ENCODE measurements at regions not wholly inside any gene's neighbourhood (a gene's known extent, or its start where the extent isn't known, plus 50 kb on each side); places are given as distances from the start of the nearest gene placed in this dataset.

DNA sequence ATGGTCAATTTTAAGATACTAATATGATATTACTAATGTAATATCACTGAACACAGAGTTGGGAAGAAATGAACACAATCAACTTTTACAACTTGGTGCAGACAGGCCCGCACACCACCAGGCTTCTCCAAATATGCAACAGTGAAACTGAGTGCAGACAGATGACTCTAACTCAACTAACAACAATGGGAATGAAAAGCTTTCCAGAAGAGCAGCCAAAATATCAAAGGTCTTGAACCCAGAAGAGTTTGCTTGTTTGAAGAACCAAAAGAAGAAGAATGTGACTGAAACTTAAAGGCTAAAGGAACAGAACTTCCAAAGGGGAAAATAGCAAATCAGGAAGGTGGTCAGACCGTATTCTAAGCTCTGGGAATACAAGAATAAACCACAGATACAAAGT, 89.8 kb upstream of the COL11A1 start:
- H3K36me3 ChIP-seq (ENCODE audit: insufficient read depth, low read length): no peaks in the 10 kb centered on the region
- no peak overlapping the region for H3K27ac ChIP-seq (ENCODE audit: low read length)
- no peak for DNase-seq
- H3K9me2 ChIP-seq (replicated peaks; ENCODE audit: insufficient read depth, low read length): no peaks in the 10 kb centered on the region
- no peaks in the 10 kb centered on the region for H3K4me1 ChIP-seq (ENCODE audit: low read length)
- no peak overlapping the region for H3K4me3 ChIP-seq (ENCODE audit: low read length)
- no peaks in the 10 kb centered on the region for H3K79me2 ChIP-seq (ENCODE audit: low read length)
- H3K4me2 ChIP-seq (ENCODE audit: low read depth, low read length, poor library complexity, severe bottlenecking): no peak overlapping the region
- no peaks in the 10 kb centered on the region for H4K20me1 ChIP-seq (ENCODE audit: insufficient read depth, low read depth, low read length)
- no peak overlapping the region for H3K9ac ChIP-seq (ENCODE audit: low read length)
- H2AFZ ChIP-seq (ENCODE audit: low read length): no peak overlapping the region
- no peaks in the 10 kb centered on the region for H3K27me3 ChIP-seq (ENCODE audit: low read length)
- H3K9me3 ChIP-seq (ENCODE audit: low read length): peaks cover 3% of the 10 kb centered on the region; the same call in 1 of the 2 replicates

GRCh38 chr1:103197216-103197615, 88.9 kb upstream of the COL11A1 start:
- Histone ChIP-seq H3K9me2 (replicated peaks; ENCODE audit: insufficient read depth, low read length) (no peaks in the 10 kb centered on the region), H4K20me1 (ENCODE audit: insufficient read depth, low read depth, low read length) (no peaks in the 10 kb centered on the region), H3K9ac (ENCODE audit: low read length) (no peak overlapping the region), H3K36me3 (ENCODE audit: insufficient read depth, low read length) (no peaks in the 10 kb centered on the region), H3K4me2 (ENCODE audit: low read depth, low read length, poor library complexity, severe bottlenecking) (no peak overlapping the region), H3K79me2 (ENCODE audit: low read length) (no peaks in the 10 kb centered on the region), H3K4me1 (ENCODE audit: low read length) (no peaks in the 10 kb centered on the region), H3K27me3 (ENCODE audit: low read length) (no peaks in the 10 kb centered on the region), H3K4me3 (ENCODE audit: low read length) (no peak overlapping the region), H3K9me3 (ENCODE audit: low read length) (peaks cover 3% of the 10 kb centered on the region; the same call in 1 of the 2 replicates), H2AFZ (ENCODE audit: low read length) (no peak overlapping the region), H3K27ac (ENCODE audit: low read length) (no peak overlapping the region)
- DNase-seq: no peak

GRCh38 chr1:103194984-103195383, 86.7 kb upstream of the COL11A1 start:
- DNase-seq: no peak
- Histone ChIP-seq H3K9me3 (ENCODE audit: low read length) (peaks cover 3% of the 10 kb centered on the region; the same call in 1 of the 2 replicates), H3K4me1 (ENCODE audit: low read length) (no peaks in the 10 kb centered on the region), H4K20me1 (ENCODE audit: insufficient read depth, low read depth, low read length) (no peaks in the 10 kb centered on the region), H3K27ac (ENCODE audit: low read length) (no peak overlapping the region), H3K36me3 (ENCODE audit: insufficient read depth, low read length) (no peaks in the 10 kb centered on the region), H3K9ac (ENCODE audit: low read length) (no peak overlapping the region), H3K4me2 (ENCODE audit: low read depth, low read length, poor library complexity, severe bottlenecking) (no peak overlapping the region), H3K27me3 (ENCODE audit: low read length) (no peaks in the 10 kb centered on the region), H3K79me2 (ENCODE audit: low read length) (no peaks in the 10 kb centered on the region), H3K9me2 (replicated peaks; ENCODE audit: insufficient read depth, low read length) (no peaks in the 10 kb centered on the region), H2AFZ (ENCODE audit: low read length) (no peak overlapping the region), H3K4me3 (ENCODE audit: low read length) (no peak overlapping the region)

DNA sequence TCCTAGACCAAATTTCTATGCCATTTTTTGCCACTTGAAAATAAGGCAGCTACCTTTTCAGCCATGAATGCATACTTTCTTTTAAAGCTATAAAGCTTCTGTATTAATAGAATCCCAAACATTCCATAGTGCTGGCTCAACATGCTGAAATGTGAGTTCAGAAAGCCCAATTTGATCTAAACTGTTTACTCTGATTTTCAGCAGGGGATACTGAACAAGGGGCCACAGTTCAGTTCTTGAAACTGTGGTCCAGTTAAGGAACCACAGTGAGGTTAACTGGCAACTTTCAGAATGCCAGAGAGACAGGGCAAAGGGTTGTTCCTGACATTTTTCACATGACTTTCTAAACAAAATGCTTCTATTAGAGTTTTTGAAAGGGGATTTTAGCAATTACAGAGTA, 85.7 kb upstream of the COL11A1 start:
- Histone ChIP-seq H3K79me2 (ENCODE audit: low read length) (no peaks in the 10 kb centered on the region), H3K27me3 (ENCODE audit: low read length) (no peaks in the 10 kb centered on the region), H4K20me1 (ENCODE audit: insufficient read depth, low read depth, low read length) (no peaks in the 10 kb centered on the region), H3K9me3 (ENCODE audit: low read length) (0 out of 2 replicates have a peak, but pooled peaks cover 3% of the 10 kb centered on the region), H3K4me2 (ENCODE audit: low read depth, low read length, poor library complexity, severe bottlenecking) (no peak overlapping the region), H3K4me3 (ENCODE audit: low read length) (no peak overlapping the region), H3K9me2 (replicated peaks; ENCODE audit: insufficient read depth, low read length) (no peaks in the 10 kb centered on the region), H3K9ac (ENCODE audit: low read length) (no peak overlapping the region), H2AFZ (ENCODE audit: low read length) (no peak overlapping the region), H3K36me3 (ENCODE audit: insufficient read depth, low read length) (no peaks in the 10 kb centered on the region), H3K4me1 (ENCODE audit: low read length) (no peaks in the 10 kb centered on the region), H3K27ac (ENCODE audit: low read length) (no peak overlapping the region)
- no peak for DNase-seq

- no peaks in the 10 kb centered on the region for H3K27me3 ChIP-seq (ENCODE audit: low read length)
- H3K9ac ChIP-seq (ENCODE audit: low read length): no peak overlapping the region
- H2AFZ ChIP-seq (ENCODE audit: low read length): no peak overlapping the region
- H3K79me2 ChIP-seq (ENCODE audit: low read length): no peaks in the 10 kb centered on the region
- H3K27ac ChIP-seq (ENCODE audit: low read length): no peak overlapping the region
- no peaks in the 10 kb centered on the region for H3K9me2 ChIP-seq (replicated peaks; ENCODE audit: insufficient read depth, low read length)
- DNase-seq: no peak
- H3K4me1 ChIP-seq (ENCODE audit: low read length): no peaks in the 10 kb centered on the region
- H3K36me3 ChIP-seq (ENCODE audit: insufficient read depth, low read length): no peaks in the 10 kb centered on the region
- H3K4me3 ChIP-seq (ENCODE audit: low read length): no peak overlapping the region
- H4K20me1 ChIP-seq (ENCODE audit: insufficient read depth, low read depth, low read length): no peaks in the 10 kb centered on the region
- no peaks in the 10 kb centered on the region for H3K9me3 ChIP-seq (ENCODE audit: low read length)
- H3K4me2 ChIP-seq (ENCODE audit: low read depth, low read length, poor library complexity, severe bottlenecking): no peak overlapping the region
Observed at GRCh38 chr1:103191327-103191726, 83.0 kb upstream of the COL11A1 start.

GRCh38 chr1:103190766-103191165, 82.4 kb upstream of the COL11A1 start:
- Histone ChIP-seq H3K36me3 (ENCODE audit: insufficient read depth, low read length) (no peaks in the 10 kb centered on the region), H3K79me2 (ENCODE audit: low read length) (no peaks in the 10 kb centered on the region), H2AFZ (ENCODE audit: low read length) (no peak overlapping the region), H4K20me1 (ENCODE audit: insufficient read depth, low read depth, low read length) (no peaks in the 10 kb centered on the region), H3K27ac (ENCODE audit: low read length) (no peak overlapping the region), H3K27me3 (ENCODE audit: low read length) (no peaks in the 10 kb centered on the region), H3K4me1 (ENCODE audit: low read length) (no peaks in the 10 kb centered on the region), H3K9me2 (replicated peaks; ENCODE audit: insufficient read depth, low read length) (no peaks in the 10 kb centered on the region), H3K9me3 (ENCODE audit: low read length) (no peaks in the 10 kb centered on the region), H3K9ac (ENCODE audit: low read length) (no peak overlapping the region), H3K4me2 (ENCODE audit: low read depth, low read length, poor library complexity, severe bottlenecking) (no peak overlapping the region), H3K4me3 (ENCODE audit: low read length) (no peak overlapping the region)
- no peak for DNase-seq

DNA sequence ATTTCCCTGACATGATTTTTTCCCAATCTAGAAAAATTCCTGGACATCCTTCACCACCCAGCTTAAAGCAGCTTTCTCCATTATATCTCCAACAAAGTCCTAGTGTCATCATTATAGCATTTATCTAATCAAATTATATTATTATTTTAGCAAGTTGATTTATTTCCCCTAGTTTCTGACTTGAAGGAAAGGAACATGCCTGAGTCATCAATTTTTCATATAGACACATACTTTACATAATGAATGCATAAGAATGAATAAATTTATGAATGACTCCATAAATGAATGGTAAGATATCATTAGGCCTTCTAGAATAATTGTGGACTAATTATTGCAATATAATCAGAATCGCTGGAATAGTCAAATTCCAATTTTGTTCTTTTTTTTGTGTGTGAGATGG, 79.4 kb upstream of the COL11A1 start:
- no peaks in the 10 kb centered on the region for H3K27me3 ChIP-seq (ENCODE audit: low read length)
- H3K4me1 ChIP-seq (ENCODE audit: low read length): no peaks in the 10 kb centered on the region
- H3K79me2 ChIP-seq (ENCODE audit: low read length): no peaks in the 10 kb centered on the region
- no peaks in the 10 kb centered on the region for H4K20me1 ChIP-seq (ENCODE audit: insufficient read depth, low read depth, low read length)
- no peak overlapping the region for H3K27ac ChIP-seq (ENCODE audit: low read length)
- H3K4me3 ChIP-seq (ENCODE audit: low read length): no peak overlapping the region
- no peak for DNase-seq
- H3K36me3 ChIP-seq (ENCODE audit: insufficient read depth, low read length): no peaks in the 10 kb centered on the region
- H3K4me2 ChIP-seq (ENCODE audit: low read depth, low read length, poor library complexity, severe bottlenecking): no peak overlapping the region
- no peaks in the 10 kb centered on the region for H3K9me3 ChIP-seq (ENCODE audit: low read length)
- H2AFZ ChIP-seq (ENCODE audit: low read length): no peak overlapping the region
- no peak overlapping the region for H3K9ac ChIP-seq (ENCODE audit: low read length)
- no peaks in the 10 kb centered on the region for H3K9me2 ChIP-seq (replicated peaks; ENCODE audit: insufficient read depth, low read length)

- no peaks in the 10 kb centered on the region for H3K4me1 ChIP-seq (ENCODE audit: low read length)
- H3K4me2 ChIP-seq (ENCODE audit: low read depth, low read length, poor library complexity, severe bottlenecking): no peak overlapping the region
- DNase-seq: no peak
- no peaks in the 10 kb centered on the region for H3K9me2 ChIP-seq (replicated peaks; ENCODE audit: insufficient read depth, low read length)
- no peaks in the 10 kb centered on the region for H3K79me2 ChIP-seq (ENCODE audit: low read length)
- no peak overlapping the region for H3K27ac ChIP-seq (ENCODE audit: low read length)
- no peaks in the 10 kb centered on the region for H4K20me1 ChIP-seq (ENCODE audit: insufficient read depth, low read depth, low read length)
- no peaks in the 10 kb centered on the region for H3K27me3 ChIP-seq (ENCODE audit: low read length)
- H3K36me3 ChIP-seq (ENCODE audit: insufficient read depth, low read length): no peaks in the 10 kb centered on the region
- no peak overlapping the region for H3K4me3 ChIP-seq (ENCODE audit: low read length)
- H3K9me3 ChIP-seq (ENCODE audit: low read length): 0 out of 2 replicates have a peak, but pooled peaks cover 4% of the 10 kb centered on the region
- H3K9ac ChIP-seq (ENCODE audit: low read length): no peak overlapping the region
- H2AFZ ChIP-seq (ENCODE audit: low read length): no peak overlapping the region
Observed at GRCh38 chr1:103180660-103181059, 72.3 kb upstream of the COL11A1 start.

Measured in Karpas-422 (cell line).